HEK293 (cell line): ENCODE measurements at regions not wholly inside any gene's neighbourhood (a gene's known extent, or its start where the extent isn't known, plus 50 kb on each side); places are given as distances from the start of the nearest gene placed in this dataset.
"Not testable (repeated sequence)": the region's sequence is repeated elsewhere in the genome, so short reads cannot be mapped to it uniquely, and the experiment has no call there.

ENCODE experiments used
- KLF16 ChIP-seq: fragments of 450-650 bp; formaldehyde crosslinking; IDR thresholded peaks from 2 replicates; pipeline ENCODE4 v1.5.1; 2017; ENCODE audit warnings: missing biosample characterization, missing genetic modification characterization
- KLF9 ChIP-seq: fragments of 450-650 bp; formaldehyde crosslinking; IDR thresholded peaks from 2 replicates; pipeline ENCODE4 v1.5.1; 2016; ENCODE audit warnings: missing biosample characterization, missing genetic modification characterization, low read depth
- TCF7L2 ChIP-seq: IDR thresholded peaks from 2 replicates; pipeline ENCODE4 v1.6.1; 2011; ENCODE audit warnings: low read depth, mild to moderate bottlenecking, inconsistent platforms, low read length, moderate library complexity, borderline replicate concordance
- ZNF23 ChIP-seq: fragments of 450-650 bp; formaldehyde crosslinking; IDR thresholded peaks from 2 replicates; pipeline ENCODE4 v1.5.1; 2016; ENCODE audit warnings: missing biosample characterization, missing genetic modification characterization, borderline replicate concordance
- TF ChIP-seq, protein P1 (sequence below): fragments of 450-650 bp; formaldehyde crosslinking; IDR thresholded peaks from 2 replicates; pipeline ENCODE4 v1.5.1; 2016; ENCODE audit warnings: missing biosample characterization, missing genetic modification characterization
- TF ChIP-seq, protein P2 (sequence below): fragments of 450-650 bp; formaldehyde crosslinking; IDR thresholded peaks from 2 replicates; pipeline ENCODE4 v1.5.1; 2016; ENCODE audit warnings: missing biosample characterization, missing genetic modification characterization

- not testable (repeated sequence) for TF ChIP-seq KLF9 (tag by site-specific recombination); TCF7L2; ZNF23; KLF16
- TF ChIP-seq, protein P1, sequence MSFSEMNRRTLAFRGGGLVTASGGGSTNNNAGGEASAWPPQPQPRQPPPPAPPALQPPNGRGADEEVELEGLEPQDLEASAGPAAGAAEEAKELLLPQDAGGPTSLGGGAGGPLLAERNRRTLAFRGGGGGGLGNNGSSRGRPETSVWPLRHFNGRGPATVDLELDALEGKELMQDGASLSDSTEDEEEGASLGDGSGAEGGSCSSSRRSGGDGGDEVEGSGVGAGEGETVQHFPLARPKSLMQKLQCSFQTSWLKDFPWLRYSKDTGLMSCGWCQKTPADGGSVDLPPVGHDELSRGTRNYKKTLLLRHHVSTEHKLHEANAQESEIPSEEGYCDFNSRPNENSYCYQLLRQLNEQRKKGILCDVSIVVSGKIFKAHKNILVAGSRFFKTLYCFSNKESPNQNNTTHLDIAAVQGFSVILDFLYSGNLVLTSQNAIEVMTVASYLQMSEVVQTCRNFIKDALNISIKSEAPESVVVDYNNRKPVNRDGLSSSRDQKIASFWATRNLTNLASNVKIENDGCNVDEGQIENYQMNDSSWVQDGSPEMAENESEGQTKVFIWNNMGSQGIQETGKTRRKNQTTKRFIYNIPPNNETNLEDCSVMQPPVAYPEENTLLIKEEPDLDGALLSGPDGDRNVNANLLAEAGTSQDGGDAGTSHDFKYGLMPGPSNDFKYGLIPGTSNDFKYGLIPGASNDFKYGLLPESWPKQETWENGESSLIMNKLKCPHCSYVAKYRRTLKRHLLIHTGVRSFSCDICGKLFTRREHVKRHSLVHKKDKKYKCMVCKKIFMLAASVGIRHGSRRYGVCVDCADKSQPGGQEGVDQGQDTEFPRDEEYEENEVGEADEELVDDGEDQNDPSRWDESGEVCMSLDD (tag by site-specific recombination): not testable (repeated sequence)
- TF ChIP-seq, protein P2, sequence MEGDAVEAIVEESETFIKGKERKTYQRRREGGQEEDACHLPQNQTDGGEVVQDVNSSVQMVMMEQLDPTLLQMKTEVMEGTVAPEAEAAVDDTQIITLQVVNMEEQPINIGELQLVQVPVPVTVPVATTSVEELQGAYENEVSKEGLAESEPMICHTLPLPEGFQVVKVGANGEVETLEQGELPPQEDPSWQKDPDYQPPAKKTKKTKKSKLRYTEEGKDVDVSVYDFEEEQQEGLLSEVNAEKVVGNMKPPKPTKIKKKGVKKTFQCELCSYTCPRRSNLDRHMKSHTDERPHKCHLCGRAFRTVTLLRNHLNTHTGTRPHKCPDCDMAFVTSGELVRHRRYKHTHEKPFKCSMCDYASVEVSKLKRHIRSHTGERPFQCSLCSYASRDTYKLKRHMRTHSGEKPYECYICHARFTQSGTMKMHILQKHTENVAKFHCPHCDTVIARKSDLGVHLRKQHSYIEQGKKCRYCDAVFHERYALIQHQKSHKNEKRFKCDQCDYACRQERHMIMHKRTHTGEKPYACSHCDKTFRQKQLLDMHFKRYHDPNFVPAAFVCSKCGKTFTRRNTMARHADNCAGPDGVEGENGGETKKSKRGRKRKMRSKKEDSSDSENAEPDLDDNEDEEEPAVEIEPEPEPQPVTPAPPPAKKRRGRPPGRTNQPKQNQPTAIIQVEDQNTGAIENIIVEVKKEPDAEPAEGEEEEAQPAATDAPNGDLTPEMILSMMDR (tag by site-specific recombination): not testable (repeated sequence)
These were observed 379.4 kb downstream of the OMA1 start for GRCh38 chr1:58167131-58167530.
